GM19467 (cell line): ENCODE measurements at regions not wholly inside any gene's neighbourhood (a gene's known extent, or its start where the extent isn't known, plus 50 kb on each side); places are given as distances from the start of the nearest gene placed in this dataset.
"Not testable (repeated sequence)": the region's sequence is repeated elsewhere in the genome, so short reads cannot be mapped to it uniquely, and the experiment has no call there.

Experiments used
- ATAC-seq: cut with Tn5 transposase; IDR thresholded peaks from one replicate; pipeline ENCODE4 v1.9.1; 2021; ENCODE audit warnings: mild to moderate bottlenecking, moderate library complexity; ENCODE audit not compliant: unreplicated experiment

- not testable (repeated sequence) for ATAC-seq
Observed at GRCh38 chr9:66601472-66601871, 299.1 kb upstream of the ZNF658 start.

GRCh38 chr9:66631521-66632046 lies 268.9 kb upstream of the ZNF658 start:
- not testable (repeated sequence) for ATAC-seq

- not testable (repeated sequence) for ATAC-seq
Observed at GRCh38 chr9:66647675-66648074, 252.8 kb upstream of the ZNF658 start.

GRCh38 chr9:66690242-66690641 lies 210.3 kb upstream of the ZNF658 start:
- ATAC-seq = not testable (repeated sequence)

- not testable (repeated sequence) for ATAC-seq
Observed at GRCh38 chr9:66695561-66696240, 204.8 kb upstream of the ZNF658 start.

GRCh38 chr9:66697343-66698065 lies 203.0 kb upstream of the ZNF658 start:
- ATAC-seq = not testable (repeated sequence)

- not testable (repeated sequence) for ATAC-seq
Observed at GRCh38 chr9:66698066-66698455, 202.5 kb upstream of the ZNF658 start.

- ATAC-seq = not testable (repeated sequence)
Observed at GRCh38 chr9:66701411-66702377, 198.8 kb upstream of the ZNF658 start.

GRCh38 chr9:66711553-66711952 lies 189.0 kb upstream of the ZNF658 start:
- ATAC-seq = not testable (repeated sequence)

GRCh38 chr9:66712870-66713269 lies 187.7 kb upstream of the ZNF658 start:
- ATAC-seq = peak; percentile 71

- ATAC-seq = not testable (repeated sequence)
Observed at GRCh38 chr9:66713552-66713951, 187.0 kb upstream of the ZNF658 start.

- ATAC-seq = not testable (repeated sequence)
Observed at GRCh38 chr9:66720845-66721244, 179.7 kb upstream of the ZNF658 start.

GRCh38 chr9:66727540-66727939 lies 173.0 kb upstream of the ZNF658 start:
- ATAC-seq = not testable (repeated sequence)

- ATAC-seq = not testable (repeated sequence)
Observed at GRCh38 chr9:66736686-66737085, 163.8 kb upstream of the ZNF658 start.

- not testable (repeated sequence) for ATAC-seq
Observed at GRCh38 chr9:66738418-66738817, 162.1 kb upstream of the ZNF658 start.

GRCh38 chr9:66740136-66740535 lies 160.4 kb upstream of the ZNF658 start:
- not testable (repeated sequence) for ATAC-seq

GRCh38 chr9:66745846-66746245 lies 154.7 kb upstream of the ZNF658 start:
- not testable (repeated sequence) for ATAC-seq

GRCh38 chr9:66752324-66752923 lies 148.1 kb upstream of the ZNF658 start:
- not testable (repeated sequence) for ATAC-seq

- ATAC-seq = not testable (repeated sequence)
Observed at GRCh38 chr9:66759825-66760492, 140.6 kb upstream of the ZNF658 start.
